GM21528 (cell line): ENCODE measurements at regions not wholly inside any gene's neighbourhood (a gene's known extent, or its start where the extent isn't known, plus 50 kb on each side); places are given as distances from the start of the nearest gene placed in this dataset.
"Not testable (repeated sequence)": the region's sequence is repeated elsewhere in the genome, so short reads cannot be mapped to it uniquely, and the experiment has no call there.

ENCODE experiments used
- ATAC-seq: cut with Tn5 transposase; IDR thresholded peaks from one replicate; pipeline ENCODE4 v1.9.1; 2021; ENCODE audit warnings: mild to moderate bottlenecking, moderate library complexity; ENCODE audit not compliant: unreplicated experiment, low FRiP score

GRCh38 chr2:224181534-224182155 lies 142.6 kb upstream of the SERPINE2 start:
- no peak for ATAC-seq

GRCh38 chr2:224180810-224181209 lies 141.7 kb upstream of the SERPINE2 start:
- no peak for ATAC-seq

GRCh38 chr2:224178056-224178455 lies 139.0 kb upstream of the SERPINE2 start:
- no peak for ATAC-seq

DNA sequence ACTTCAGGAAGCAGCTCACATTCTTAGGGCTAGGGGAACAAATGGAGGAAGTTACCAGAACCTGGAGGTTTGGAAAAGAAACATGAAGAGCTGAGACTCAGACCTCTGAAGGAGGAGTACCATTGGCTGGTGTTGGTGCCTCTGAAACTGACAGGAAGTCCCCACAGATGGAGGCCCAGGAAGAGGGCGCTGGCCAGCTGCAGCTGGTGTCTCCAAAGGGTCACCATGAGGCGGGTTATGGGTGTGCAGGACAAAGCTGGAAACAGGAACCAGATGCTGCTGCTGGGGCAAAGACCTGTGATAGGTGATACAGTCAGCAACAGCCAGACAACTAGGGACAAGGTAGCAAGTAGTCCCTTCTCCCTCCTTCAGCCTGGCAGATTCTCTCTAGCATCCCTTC lies 136.5 kb upstream of the SERPINE2 start:
- no peak for ATAC-seq

DNA sequence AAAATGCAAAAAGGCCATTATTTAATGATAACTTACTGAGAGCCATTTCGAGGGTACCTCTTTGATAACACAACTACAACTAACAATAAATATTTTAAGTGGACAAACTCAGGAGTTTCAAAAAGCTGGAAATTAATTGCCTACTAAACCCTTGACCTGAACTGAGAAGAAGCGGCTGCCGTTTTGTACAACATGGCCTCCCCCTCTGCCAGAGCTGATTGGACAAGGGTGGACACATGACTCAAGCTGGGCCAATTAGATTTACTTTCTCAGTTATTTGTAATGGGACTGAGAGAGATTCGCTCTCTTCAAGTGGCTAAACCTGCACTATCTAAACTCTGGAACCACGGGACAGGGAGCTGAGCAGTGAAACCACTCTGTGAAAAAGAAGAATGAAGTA lies 135.9 kb upstream of the SERPINE2 start:
- ATAC-seq, result no peak

DNA sequence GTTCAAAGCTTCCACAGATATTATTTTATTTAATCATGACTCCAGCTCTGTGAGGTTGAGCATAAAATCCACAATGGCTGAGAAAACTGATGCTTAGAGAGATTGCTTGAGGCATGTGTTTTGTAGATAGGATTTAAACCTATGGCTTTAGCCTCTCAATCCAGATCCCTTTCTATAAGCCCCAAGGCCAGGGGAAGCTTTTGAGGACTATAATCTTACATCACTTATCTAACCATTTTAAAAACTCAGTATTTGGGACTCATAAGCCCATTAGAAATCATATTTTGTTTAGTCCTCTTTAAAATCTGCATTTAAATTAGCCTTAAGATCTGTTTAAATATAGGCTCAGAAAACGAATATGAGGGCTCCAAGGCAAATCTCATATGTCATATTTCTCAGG lies 135.4 kb upstream of the SERPINE2 start:
- ATAC-seq, result no peak

- ATAC-seq, result no peak
These were observed 134.8 kb upstream of the SERPINE2 start for GRCh38 chr2:224173933-224174332.

DNA sequence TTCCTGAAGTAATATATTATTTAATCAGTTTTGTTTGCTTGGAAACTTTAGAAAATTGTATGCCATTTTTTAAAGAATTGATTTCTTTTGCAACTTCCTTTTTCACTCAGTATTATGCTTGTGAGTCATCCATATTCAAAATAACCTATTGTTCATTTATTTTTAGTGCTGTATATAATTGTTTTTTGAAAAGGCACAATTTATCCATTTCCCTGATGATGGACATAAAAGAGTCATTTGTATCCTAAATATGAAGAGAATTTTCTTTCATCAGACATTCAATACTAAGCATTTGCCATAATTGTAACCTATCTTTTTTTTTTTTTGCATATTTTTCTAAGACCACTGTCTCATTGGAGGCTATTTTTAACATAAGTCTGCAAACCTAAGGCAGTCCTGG lies 134.1 kb upstream of the SERPINE2 start:
- no peak for ATAC-seq

- no peak for ATAC-seq
These were observed 132.1 kb upstream of the SERPINE2 start for GRCh38 chr2:224171226-224171625.

DNA sequence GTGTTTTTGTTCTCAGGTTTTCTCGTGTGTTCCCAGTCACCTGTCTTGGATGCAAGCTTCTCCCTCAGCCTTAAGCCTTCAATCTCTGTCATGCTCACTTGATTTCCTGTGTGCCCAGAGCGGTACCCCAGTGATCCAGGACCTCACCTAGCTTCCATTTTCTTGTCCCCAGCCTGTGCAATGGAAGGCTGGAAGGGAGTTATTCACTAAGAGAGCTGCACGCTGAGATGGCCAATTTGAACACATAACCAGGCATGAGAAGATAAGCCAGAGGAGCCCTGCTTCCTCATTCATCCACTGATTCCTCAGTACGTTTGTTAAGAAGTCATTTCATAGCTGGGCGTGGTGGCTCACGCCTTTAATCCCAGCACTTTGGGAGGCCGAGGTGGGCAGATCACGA lies 130.8 kb upstream of the SERPINE2 start:
- no peak for ATAC-seq

GRCh38 chr2:224167781-224168180 lies 128.7 kb upstream of the SERPINE2 start:
- not testable (repeated sequence) for ATAC-seq

DNA sequence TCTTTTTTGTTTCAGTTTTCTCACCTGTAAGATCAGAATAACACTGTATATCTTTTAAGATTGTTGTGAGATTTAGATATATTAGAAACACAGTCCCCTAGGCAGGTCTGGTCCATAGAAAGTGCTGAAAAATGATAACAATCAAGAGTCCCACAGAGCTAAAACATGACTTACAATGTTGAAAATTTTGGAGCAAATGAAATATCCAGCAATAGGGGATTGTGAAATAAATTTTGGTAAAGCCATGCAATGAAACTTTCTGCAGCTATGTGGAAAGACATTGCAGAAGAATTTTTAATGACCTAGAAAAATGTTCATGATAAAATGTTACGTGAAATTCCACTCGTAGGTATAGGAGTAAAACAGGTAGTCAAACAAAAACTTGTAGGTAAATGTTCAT lies 127.6 kb upstream of the SERPINE2 start:
- no peak for ATAC-seq

DNA sequence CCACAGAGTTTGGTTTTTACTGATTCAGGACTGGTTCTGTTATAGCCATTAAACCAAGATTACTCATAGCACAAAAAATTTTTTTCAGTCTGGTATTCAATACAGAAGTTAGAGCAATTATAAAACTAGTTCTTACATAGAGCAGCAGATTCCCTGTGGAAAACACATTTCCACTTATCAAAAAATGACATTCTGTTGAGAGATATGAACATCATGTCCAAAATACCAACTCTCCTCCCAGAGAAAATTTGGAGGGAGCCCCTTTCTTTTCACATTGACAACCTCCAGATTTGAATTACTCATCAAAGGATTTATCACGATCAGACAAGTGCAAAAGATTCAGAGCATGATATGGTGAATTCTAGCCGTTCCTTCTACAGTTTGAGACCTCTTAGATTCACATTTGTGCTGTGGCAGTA lies 126.8 kb upstream of the SERPINE2 start:
- ATAC-seq, result no peak

DNA sequence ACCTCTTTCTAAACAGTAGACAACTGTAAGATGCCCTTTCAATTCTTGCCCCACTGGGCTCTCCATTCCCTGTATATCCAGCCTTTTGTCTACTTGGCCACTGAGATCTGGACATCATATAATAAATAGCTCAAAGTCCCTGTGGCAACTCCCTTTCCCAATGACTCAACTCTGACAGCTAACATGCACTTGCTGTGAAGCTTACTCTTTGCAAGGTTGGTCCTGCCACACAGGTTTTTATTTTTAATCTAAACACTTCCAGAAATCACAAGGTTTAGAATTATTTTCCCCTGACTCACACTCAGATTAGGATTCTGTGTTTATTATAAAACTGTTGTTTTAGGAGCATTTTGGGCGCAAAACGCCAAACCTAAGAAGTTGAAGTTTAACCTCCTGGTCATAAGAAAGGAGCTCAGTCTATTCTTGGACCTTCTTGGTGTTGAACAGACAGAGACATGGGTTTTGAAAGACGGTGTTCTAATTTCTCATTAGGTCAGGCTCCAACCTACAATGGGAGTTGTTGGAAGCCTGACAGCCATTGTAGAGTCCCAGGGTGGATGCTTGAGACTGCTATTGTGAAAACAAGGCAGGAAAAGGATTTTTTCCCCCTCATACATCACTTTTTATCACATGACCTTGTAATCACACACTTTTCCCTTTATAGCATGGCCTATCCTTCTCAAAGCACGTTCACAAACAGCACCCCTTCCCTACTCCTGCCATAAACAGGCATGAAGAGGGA lies 124.7 kb upstream of the SERPINE2 start:
- no peak for ATAC-seq

DNA sequence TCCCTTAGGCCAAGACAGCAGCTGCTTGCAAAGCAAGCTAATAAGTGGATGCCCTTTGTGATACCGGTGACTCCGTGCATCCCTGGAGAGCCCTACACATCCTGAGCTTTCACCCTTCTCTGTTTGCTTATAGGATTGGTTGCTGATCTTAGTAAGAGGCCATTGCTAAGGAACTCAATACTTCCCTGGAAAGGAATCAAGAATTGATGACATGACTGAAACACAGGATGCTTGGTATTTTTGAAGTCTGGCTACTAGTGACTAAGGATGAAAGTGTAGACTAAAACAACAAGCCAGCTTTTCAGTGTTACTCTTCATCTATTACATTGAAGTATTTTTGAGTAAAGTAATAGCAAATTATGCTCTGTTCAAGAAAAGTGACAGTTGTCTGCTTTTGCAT lies 123.0 kb upstream of the SERPINE2 start:
- no peak for ATAC-seq

GRCh38 chr2:224161712-224162111 lies 122.6 kb upstream of the SERPINE2 start:
- ATAC-seq, result no peak

- no peak for ATAC-seq
These were observed 121.8 kb upstream of the SERPINE2 start for GRCh38 chr2:224160917-224161316.

- no peak for ATAC-seq
These were observed 120.4 kb upstream of the SERPINE2 start for GRCh38 chr2:224159345-224159928.

DNA sequence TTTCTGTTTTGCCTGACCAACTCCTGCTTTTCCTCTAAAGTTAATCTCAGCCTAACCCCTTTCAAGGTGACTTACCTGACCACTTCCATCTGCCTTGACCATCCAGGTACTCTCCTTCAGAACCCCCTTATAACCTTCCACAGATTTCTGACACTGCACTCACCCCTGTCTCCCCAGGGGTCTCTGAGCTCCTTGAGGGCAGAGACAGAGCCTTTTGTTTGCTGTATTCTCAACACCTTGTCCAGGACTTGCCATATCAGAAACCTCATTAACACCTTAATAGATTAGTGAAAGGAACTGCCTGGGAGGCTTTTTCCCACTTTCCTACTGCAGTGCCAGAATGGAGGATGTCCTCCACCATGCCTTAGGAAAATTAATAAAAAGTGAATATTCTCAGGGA lies 119.7 kb upstream of the SERPINE2 start:
- no peak for ATAC-seq

DNA sequence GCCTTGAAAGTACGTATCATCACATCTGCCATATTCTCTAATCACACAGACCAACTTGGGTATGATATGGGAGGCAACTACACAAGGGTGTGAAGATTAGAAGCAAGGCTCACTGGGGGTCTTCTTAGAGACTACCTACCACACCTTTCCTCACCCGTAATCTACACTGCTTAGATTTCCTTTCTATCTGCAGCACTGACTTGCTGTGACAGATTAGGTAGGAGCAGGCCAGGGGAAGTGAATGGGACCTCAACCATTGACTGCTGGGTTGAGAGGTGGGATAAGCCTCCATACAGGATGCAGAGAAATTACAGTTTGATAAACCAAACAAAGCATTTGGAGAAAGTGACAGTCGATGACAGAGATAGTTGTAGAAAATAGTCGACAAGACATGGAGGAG lies 119.0 kb upstream of the SERPINE2 start:
- no peak for ATAC-seq

DNA sequence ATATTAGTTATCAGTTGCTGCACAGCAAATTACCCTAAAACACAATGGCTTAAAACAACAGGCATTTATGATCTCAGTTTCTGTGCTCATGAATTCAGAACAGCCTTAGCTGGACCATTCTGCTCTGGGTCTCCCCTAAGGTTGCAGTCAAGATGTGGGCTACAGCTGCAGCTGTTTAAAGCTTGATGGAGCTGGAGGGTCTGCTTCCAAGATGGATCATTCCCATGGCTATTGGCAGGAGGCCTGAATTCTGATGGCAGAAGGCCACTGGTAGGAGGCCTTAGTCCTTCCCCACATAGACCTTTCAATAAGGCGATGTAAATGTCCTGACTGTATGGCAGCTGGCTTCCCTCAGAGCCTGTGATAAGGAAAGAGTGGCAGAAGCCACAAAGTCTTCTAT lies 118.6 kb upstream of the SERPINE2 start:
- ATAC-seq, result no peak

DNA sequence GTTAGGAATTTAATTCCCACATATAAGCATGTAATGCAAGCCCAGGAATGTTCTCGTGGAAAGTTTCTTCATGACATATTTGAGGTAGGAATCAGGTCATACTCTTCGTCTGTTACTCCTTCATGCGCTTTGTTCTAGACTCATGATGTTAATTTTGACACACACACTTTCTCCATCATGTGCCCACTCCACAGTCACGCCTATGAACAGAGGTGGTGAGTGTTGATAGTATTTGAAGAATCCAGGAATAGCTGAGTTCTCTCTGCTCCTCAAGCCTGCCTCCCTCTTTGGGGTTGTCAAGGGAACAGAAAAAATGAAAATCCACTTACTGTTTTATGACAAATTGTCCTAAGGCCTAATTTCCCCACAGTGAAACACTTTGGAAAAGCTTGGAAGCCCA lies 117.3 kb upstream of the SERPINE2 start:
- no peak for ATAC-seq
